ENCODE measurements at regions not wholly inside any gene's neighbourhood (a gene's known extent, or its start where the extent isn't known, plus 50 kb on each side); places are given as distances from the start of the nearest gene placed in this dataset.

DNA sequence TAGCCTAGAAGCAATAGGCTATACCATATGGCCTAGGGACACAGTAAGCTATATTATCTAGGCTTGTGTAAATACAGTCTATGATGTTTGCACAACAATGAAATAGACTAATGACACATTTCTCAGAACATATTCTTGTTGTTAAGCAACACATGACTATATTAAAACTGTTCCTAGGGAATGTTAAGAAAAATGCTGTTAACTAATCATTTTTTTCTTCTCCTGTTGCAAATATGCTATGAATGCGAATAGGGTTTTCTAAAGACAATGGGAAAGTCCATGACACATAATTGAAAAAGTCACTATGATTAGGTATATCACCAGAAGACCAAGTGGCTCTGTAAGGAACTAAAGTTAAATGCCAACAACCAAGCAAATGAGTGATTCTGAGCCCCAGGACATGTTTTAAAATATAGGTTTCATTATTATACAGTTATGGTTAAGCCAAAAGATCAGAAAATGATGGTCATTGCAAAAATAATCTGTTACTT, 454.0 kb upstream of the SORCS1 start:
- no peak for TF ChIP-seq POLR2A (IDR thresholded peaks at IDR 0.05; ENCODE audit: low read depth, low read length)
- no peak for TF ChIP-seq POLR2AphosphoS5 (IDR thresholded peaks at IDR 0.05; ENCODE audit: low read depth, low read length)
- TF ChIP-seq TAF1 (IDR thresholded peaks at IDR 0.05; ENCODE audit: low read depth, low read length) = no peak
- no peak for TF ChIP-seq SPI1 (IDR thresholded peaks at IDR 0.05; ENCODE audit: low read depth, low read length)
- no peak for TF ChIP-seq PAX5 (IDR thresholded peaks at IDR 0.05; ENCODE audit: insufficient read depth, low read length, severe bottlenecking)
- no peak for TF ChIP-seq POU2F2 (IDR thresholded peaks at IDR 0.05; ENCODE audit: low read depth, low read length)
